Neural cell (in vitro differentiated cells): ENCODE measurements at regions not wholly inside any gene's neighbourhood (a gene's known extent, or its start where the extent isn't known, plus 50 kb on each side); places are given as distances from the start of the nearest gene placed in this dataset.
"Not testable (repeated sequence)": the region's sequence is repeated elsewhere in the genome, so short reads cannot be mapped to it uniquely, and the experiment has no call there.

Source experiments
- CTCF ChIP-seq: fragments of 450-650 bp; IDR thresholded peaks from 2 replicates; pipeline ENCODE4 v1.5.1; 2014; ENCODE audit warnings: antibody characterized with exemption, mild to moderate bottlenecking, moderate library complexity; ENCODE audit not compliant: poor library complexity, severe bottlenecking
- EP300 ChIP-seq: fragments of 450-650 bp; conservative IDR thresholded peaks from 2 replicates; pipeline ENCODE4 v1.6.1; 2014; ENCODE audit warnings: antibody characterized with exemption, mild to moderate bottlenecking, moderate library complexity; ENCODE audit not compliant: poor library complexity, severe bottlenecking
- EZH2 ChIP-seq: fragments of 200-600, 300-800 bp; shearing (Covaris generic), sonication (generic); IDR thresholded peaks from 2 replicates; pipeline ENCODE4 v1.6.1; 2014; ENCODE audit warnings: antibody characterized with exemption, low read length, borderline replicate concordance, mild to moderate bottlenecking; ENCODE audit not compliant: insufficient read depth, poor library complexity, severe bottlenecking
- MXI1 ChIP-seq: fragments of 450-650 bp; conservative IDR thresholded peaks from 2 replicates; pipeline ENCODE4 v1.6.1; 2014; ENCODE audit warnings: antibody characterized with exemption, mild to moderate bottlenecking; ENCODE audit not compliant: poor library complexity, severe bottlenecking
- POLR2AphosphoS5 ChIP-seq: IDR thresholded peaks from 2 replicates; pipeline ENCODE4 v1.6.1; 2012
- RAD21 ChIP-seq: fragments of 450-650 bp; conservative IDR thresholded peaks from 2 replicates; pipeline ENCODE4 v1.6.1; 2014; ENCODE audit warnings: antibody characterized with exemption, mild to moderate bottlenecking, moderate library complexity
- REST ChIP-seq: IDR thresholded peaks from 2 replicates; pipeline ENCODE4 v1.6.1; 2012; ENCODE audit warnings: borderline replicate concordance
- SMC3 ChIP-seq: fragments of 450-650 bp; conservative IDR thresholded peaks from 2 replicates; pipeline ENCODE4 v1.6.1; 2014; ENCODE audit warnings: antibody characterized with exemption, mild to moderate bottlenecking, moderate library complexity; ENCODE audit not compliant: poor library complexity
- TAF1 ChIP-seq: IDR thresholded peaks from 2 replicates; pipeline ENCODE4 v1.6.1; 2012; ENCODE audit warnings: low read depth

- not testable (repeated sequence) for TF ChIP-seq CTCF, EP300, EZH2, POLR2AphosphoS5, SMC3, RAD21, MXI1, REST, TAF1
These were observed 69.3 kb upstream of the RNU2-1 start for GRCh38 chr17:43303049-43303448.
